Fibroblast of skin of back (primary cell): ENCODE measurements at regions not wholly inside any gene's neighbourhood (a gene's known extent, or its start where the extent isn't known, plus 50 kb on each side); places are given as distances from the start of the nearest gene placed in this dataset.

Experiments used
- DNase-seq: peaks from one replicate; pipeline ENCODE4 v3.0.0-alpha.2; 2013

GRCh38 chr9:88077071-88077617 is 61.1 kb downstream of the SPATA31C2 start:
- no peak for DNase-seq

DNA sequence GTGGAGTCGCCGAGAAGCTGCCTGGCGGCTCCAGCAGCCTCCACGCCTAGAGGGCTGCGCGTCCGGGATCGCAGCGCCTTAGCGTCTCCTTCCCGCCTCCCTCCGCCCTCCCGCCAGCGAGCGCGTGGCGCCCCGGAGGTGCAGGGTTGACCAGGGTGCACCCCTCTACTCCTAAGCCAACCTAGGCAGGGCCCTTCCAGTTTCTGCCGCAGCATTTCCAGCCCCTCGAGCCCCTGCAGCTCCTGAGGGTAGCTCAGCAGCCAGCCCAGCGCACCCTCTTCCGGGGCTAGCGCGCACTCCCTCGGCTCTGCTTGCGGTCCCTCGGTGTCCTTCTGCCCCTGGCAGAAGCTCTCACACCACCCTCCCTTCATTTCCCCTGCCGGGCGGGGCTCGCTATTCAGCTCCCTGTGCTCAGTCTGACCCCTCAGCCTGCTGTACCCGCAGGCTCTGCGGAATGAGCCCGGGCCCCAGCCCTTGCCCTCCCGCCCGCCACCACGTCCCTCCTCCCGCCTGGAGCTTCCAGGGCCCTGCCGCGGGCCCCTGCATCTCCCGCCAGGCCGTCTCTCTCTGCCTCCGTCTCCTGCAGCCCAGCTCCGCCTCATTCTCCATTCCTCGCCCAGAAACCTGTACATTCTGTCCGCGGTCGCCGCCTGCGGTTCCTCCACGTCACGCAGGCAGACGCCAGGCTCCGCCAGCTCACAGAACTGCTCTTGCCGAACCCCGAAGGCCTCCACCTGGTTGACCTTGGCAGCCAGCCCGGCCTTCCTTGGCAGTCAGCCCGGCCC is 61.8 kb downstream of the SPATA31C2 start:
- DNase-seq = peak; percentile 67

DNA sequence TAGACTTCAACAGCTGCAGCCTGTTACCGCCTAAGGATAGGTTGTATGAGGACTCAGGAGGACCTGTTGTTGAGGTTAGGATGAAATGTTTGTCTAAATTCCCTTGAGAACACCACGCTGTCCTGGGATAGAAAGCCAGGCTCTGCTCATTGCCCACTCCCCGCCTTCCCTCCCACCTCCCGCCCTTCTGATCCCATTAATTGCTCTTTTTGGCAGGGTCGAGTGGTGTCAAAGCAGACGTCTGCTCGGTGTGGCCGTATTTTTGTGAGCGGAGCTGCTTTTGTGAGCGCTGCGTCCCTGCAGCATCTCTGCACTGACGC is 62.3 kb downstream of the SPATA31C2 start:
- no peak for DNase-seq

DNA sequence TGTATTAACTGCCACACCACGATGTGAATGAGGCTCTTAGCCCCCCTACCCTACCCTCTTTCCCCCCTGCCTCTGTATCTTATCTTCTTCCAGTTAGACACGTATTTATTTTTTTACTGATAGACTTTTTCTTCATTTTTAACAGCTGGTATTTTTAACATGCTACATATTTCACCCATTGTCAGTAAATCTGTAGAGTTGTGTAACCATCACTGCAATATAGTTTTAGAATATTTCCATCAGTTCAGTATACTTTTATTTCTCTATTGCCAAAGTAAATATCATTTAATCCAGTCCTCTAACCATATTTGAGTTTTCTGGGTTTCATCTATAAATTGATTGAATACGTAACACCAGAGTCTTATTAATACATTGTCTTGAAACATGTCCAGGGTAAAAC is 62.8 kb downstream of the SPATA31C2 start:
- DNase-seq = no peak

DNA sequence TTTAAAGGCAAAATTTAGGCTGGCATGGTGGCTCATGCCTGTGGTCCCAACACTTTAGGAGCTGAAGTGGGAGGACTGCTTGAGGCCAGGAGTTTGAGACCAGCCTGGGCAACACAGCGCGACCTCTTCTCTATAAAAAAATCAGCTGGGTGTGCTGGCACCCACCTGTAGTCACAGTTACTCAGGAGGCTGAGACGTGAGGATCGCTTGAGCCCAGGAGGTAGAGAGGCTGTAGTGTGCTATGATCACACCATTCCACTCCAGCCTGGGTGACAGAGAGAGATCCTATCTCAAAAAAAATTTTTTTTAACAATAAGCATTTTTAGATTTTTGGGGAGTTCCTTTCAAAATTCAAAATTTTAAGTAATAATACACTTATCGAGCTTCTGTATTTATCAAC is 63.3 kb downstream of the SPATA31C2 start:
- DNase-seq = no peak

GRCh38 chr9:88072831-88073375 is 65.4 kb downstream of the SPATA31C2 start:
- peak; percentile 18 for DNase-seq

DNA sequence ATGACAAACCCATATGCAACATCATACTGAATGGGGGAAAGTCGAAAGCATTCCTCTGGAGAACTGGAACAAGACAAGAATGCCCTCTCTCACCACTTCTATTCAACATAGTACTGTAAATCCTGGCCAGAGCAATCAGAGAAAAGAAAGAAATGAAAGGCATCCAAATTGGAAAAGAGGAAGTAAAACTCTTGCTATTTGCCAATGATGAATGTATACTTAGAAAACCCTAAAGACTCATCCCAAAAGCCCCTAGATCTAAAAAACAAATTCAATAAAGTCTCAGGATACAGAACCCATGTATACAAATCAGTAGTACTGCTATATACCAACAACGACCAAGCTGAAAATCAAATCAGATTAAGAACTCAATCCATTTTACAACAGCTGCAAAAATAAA is 66.9 kb downstream of the SPATA31C2 start:
- no peak for DNase-seq

DNA sequence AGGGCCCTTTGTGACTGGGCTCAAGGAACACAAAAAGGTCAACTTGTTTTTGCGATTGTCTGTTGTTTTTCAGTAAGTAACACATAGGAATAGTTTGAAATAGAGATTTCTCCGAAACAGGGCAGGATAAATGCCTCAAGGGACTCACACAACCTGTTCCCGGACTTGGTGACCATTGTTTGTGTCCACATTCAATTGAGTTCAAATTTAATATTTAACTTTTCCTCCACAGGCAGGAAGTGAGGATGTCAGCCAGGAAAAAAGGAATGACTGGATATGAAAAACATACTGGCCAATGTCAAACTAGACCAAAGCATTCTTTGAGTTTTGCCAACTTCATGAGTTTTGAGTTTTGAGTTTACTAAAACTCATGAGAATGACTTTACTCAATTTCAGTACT is 72.7 kb downstream of the SPATA31C2 start:
- no peak for DNase-seq

GRCh38 chr9:88064554-88064953 is 73.7 kb downstream of the SPATA31C2 start:
- DNase-seq = no peak

DNA sequence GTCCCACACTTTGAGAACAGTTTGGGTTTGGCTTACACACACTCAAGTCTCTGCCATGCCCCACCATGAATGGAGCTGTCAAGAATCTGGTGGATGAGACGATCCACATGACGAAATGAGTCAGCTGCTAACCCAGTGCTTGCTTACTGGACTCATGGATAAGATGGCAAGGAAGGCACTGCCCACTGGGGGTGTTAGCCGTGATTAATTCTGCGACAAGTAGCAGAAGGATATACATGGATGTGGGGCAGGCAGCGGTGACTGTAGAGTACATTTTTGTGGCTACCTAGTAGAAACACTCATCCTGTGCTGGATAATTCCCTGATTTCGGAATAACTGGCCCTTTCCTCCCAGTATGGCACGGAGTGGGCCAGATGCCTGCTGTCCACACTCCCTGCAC is 77.5 kb downstream of the SPATA31C2 start:
- DNase-seq = no peak

GRCh38 chr9:88059469-88059868 is 78.8 kb downstream of the SPATA31C2 start:
- no peak for DNase-seq

DNA sequence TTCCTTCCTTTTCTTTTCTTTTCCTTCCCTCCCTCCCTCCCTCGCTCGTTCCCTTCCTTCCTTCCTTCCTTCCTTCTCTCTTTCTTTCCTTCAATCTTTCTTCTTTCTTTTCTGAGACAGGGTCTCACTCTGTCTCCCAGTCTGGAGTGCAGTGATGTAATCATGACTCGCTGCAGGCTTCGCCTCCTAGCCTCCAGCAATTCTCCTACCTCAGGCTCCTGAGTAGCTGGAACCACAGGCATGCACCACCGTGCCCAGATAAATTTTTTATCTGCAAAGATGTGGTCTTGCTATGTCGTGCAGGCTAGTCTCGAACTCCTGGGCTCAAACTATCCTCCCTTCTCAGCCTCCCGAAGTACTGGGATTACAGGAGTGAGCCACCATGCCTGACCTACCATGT is 81.4 kb downstream of the SPATA31C2 start:
- DNase-seq = peak; percentile 53

GRCh38 chr9:88053856-88054501 is 79.6 kb upstream of the CDK20 start:
- DNase-seq = no peak

DNA sequence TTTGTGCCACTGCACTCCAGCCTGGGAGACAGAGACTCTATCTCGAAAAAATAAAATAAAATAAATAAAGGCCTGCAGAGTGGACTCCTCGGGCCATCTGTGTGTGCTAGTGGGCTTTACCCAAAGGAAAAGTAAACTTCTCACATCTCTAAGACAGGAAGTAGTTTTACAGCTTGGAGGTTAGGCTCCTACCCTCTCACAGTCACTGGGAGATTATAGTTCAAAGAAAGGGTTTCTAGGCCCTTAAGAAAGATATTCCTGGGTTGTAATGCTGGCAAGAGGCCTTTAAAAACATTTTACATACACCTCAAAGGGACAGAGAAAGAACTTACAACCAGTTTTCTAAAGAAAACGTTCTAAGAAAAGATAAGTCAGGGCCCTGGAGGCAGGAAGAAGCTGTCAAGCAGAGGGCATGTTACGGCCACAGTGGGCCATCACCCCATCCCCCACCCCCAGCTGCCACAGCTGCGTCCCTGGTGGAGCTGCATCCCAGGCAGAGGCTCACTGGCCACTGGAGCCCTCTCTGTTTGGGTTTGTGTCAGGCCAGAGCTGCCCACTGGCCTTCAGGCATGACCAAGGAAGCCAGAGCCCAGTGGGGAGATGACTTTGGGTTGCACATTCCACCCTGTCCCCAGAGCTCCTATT is 78.1 kb upstream of the CDK20 start:
- no peak for DNase-seq

DNA sequence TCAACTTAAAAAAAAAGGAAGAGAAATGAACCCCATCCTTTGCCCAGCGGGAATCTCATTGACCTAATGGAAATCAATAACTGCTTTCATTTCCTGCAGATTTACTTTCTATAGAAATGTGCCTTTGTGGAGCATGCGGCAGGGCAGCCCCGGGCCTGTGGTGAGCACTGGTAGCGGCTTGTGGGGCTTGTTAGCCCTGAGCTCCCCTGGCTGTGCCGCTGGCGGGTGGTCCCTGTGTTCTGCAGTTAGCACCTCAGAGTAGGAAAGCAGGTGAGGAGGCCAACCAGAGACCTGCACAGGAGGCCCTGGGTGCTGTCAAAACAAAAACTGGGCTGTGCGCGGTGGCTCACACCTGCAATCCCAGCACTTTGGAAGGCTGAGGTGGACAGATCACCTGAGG is 76.8 kb upstream of the CDK20 start:
- DNase-seq = no peak

- DNase-seq = no peak
These were observed 75.5 kb upstream of the CDK20 start for GRCh38 chr9:88049677-88050307.

DNA sequence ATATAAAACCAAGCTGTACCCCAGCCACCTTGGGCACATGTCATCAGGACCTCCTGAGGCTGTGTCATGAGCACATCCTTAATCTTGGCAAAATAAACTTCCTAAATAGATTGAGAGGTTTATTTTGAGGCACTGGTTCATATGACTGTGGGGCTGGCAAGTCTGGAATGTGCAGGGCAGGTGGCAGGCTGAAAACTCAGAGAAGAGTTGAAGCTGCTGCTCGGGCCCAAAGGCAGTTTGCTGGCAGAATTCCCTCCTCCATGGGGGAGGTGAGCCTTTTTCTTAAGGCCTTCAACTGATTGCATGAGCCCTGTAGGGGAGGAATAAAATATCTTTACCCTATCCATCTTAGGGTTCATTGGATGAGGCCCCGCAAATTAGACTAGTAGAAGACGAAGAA is 72.2 kb upstream of the CDK20 start:
- no peak for DNase-seq

GRCh38 chr9:88045686-88046085 is 71.4 kb upstream of the CDK20 start:
- DNase-seq = no peak

- no peak for DNase-seq
These were observed 69.9 kb upstream of the CDK20 start for GRCh38 chr9:88044200-88044599.

DNA sequence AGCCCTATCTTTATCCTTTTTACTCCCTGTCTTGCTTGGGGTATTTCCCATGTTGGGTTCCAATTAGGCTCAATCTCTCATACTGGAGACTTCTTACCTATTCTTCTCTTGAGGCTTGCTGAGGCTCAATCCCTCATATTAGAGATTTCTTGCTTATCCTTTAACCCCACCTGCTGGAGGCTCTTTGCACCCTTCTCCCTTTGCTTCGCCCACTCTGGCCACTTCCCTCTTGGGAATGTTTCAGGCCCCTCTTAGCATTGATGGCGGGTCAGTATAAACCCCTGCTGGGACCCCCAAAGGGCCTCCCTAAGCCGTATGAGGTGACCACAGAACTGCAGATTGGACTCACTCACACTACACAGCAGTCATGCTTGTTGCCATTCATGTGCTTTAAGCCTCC is 69.3 kb upstream of the CDK20 start:
- no peak for DNase-seq

GRCh38 chr9:88041447-88041846 is 67.1 kb upstream of the CDK20 start:
- no peak for DNase-seq

- no peak for DNase-seq
These were observed 63.0 kb upstream of the CDK20 start for GRCh38 chr9:88037285-88037845.

DNA sequence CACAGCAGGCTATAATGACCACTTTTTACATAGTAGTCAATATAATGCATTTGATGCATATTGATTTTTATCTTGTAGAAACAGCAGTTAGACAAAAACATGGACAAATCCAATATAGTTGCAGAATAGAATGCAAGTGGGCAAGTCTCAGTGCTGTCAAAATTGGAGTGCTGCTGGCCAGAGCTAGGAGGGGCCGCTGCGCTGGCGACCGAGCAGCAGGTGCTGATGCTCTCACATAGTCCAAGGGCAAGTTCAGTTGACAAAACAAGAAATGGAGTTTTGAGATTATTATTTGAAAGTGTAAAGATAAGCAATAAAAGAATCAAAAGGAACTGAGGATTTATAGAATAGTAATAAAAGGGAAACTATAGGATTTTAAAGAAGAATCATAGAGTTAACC is 60.6 kb upstream of the CDK20 start:
- DNase-seq = no peak
